GM10248 (cell line): ENCODE measurements at regions not wholly inside any gene's neighbourhood (a gene's known extent, or its start where the extent isn't known, plus 50 kb on each side); places are given as distances from the start of the nearest gene placed in this dataset.
"Not testable (repeated sequence)": the region's sequence is repeated elsewhere in the genome, so short reads cannot be mapped to it uniquely, and the experiment has no call there.

ENCODE experiments used
- CTCF ChIA-PET: fragments of 300-600 bp; sonication (Branson Sonifier 250); formaldehyde crosslinking; extraction: SDS; loops from one replicate; lab custom pipeline; 2021; ENCODE audit warnings: antibody characterized with exemption; lab: Yijun Ruan, JAX
- POLR2A ChIA-PET: fragments of 350-650 bp; sonication (Branson Sonifier 250); formaldehyde crosslinking; extraction: SDS; loops from one replicate; lab custom pipeline; 2020; ENCODE audit warnings: antibody characterized with exemption; lab: Yijun Ruan, JAX
- DNase-seq: peaks from one replicate; pipeline ENCODE4 v3.0.0; 2012; ENCODE audit errors: extremely low spot score
- TF ChIP-seq, protein P1 (sequence below): IDR thresholded peaks from 2 replicates; pipeline ENCODE4 v1.5.1; 2012; ENCODE audit warnings: mild to moderate bottlenecking, low read depth; ENCODE audit errors: extremely low read depth, missing control alignments, control extremely low read depth

DNA sequence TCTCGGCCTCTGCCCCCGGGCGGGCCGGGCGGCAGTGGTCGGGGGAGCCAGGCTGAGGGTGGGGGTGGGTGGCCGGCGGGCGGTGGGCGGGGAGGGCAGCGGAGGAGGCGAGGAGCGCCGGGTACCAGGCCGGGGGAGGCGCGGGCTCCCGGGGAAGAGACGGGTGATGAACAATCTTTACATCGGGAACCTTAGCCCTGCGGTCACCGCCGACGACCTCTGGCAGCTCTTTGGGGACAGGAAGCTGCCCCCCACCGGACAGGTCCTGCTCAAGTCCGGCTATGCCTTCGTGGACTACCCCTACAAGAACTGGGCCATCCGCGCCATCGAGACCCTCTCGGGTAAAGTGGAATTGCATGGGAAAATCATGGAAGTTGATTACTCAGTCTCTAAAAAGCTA lies 112.5 kb downstream of the NBPF12 start:
- ChIA-PET CTCF (interaction anchor here (1.8 kb wide), 1 partner anchor 8 kb away, joined by 4 read pairs; no protein-coding TSS in a partner anchor), POLR2A (no interaction called here)

GRCh38 chr1:147046863-147047394 lies 108.8 kb downstream of the NBPF12 start:
- CTCF ChIA-PET = interaction anchor here (1.2 kb wide), 2 partner anchors 108 to 196 kb away, joined by 3 read pairs; no protein-coding TSS in a partner anchor
- DNase-seq = not testable (repeated sequence)
- POLR2A ChIA-PET = interaction anchor here (1.0 kb wide), 1 partner anchor 37 kb away, joined by 3 read pairs; no protein-coding TSS in a partner anchor

More for the DNA sequence above, 112.5 kb downstream of the NBPF12 start:
- TF ChIP-seq, protein P1, sequence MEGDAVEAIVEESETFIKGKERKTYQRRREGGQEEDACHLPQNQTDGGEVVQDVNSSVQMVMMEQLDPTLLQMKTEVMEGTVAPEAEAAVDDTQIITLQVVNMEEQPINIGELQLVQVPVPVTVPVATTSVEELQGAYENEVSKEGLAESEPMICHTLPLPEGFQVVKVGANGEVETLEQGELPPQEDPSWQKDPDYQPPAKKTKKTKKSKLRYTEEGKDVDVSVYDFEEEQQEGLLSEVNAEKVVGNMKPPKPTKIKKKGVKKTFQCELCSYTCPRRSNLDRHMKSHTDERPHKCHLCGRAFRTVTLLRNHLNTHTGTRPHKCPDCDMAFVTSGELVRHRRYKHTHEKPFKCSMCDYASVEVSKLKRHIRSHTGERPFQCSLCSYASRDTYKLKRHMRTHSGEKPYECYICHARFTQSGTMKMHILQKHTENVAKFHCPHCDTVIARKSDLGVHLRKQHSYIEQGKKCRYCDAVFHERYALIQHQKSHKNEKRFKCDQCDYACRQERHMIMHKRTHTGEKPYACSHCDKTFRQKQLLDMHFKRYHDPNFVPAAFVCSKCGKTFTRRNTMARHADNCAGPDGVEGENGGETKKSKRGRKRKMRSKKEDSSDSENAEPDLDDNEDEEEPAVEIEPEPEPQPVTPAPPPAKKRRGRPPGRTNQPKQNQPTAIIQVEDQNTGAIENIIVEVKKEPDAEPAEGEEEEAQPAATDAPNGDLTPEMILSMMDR = no peak
- no peak for DNase-seq

DNA sequence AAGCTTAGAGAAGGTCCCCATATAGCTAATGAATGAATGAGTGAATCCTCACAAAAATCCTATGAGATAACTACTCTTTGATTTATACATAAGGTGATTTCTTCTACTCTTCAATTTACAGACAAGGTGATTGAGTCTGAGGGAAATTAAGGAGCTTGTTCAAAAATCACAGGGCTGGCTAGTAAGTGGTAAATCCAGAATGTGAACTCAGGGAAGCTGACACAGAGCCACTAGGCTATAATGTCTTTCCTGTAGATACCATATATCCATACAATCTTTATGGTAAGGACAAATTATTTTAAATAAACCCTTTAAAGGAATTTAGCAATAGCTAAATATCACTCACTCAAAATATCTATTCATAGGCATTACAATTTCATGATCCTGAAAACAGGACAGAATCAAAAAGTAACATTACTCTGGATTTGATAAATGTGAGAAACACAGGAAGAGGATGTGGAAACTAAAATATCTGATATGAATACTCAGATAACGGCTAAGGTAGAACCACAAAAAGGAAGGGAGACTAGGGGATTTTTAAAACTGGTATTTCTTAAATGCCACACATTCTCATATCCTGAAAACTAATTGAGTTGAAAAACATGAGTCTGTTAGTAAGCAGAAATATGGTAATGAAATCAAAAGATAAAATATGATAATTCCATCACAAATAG lies 108.2 kb downstream of the NBPF12 start:
- CTCF ChIA-PET = interaction anchor here (1.2 kb wide), 2 partner anchors 109 to 197 kb away, joined by 3 read pairs; no protein-coding TSS in a partner anchor

More for the DNA sequence above, 108.2 kb downstream of the NBPF12 start:
- no peak for DNase-seq
- POLR2A ChIA-PET = interaction anchor here (1.0 kb wide), 1 partner anchor 38 kb away, joined by 3 read pairs; no protein-coding TSS in a partner anchor
- TF ChIP-seq, protein P1 = no peak
